Tibial artery (tissue), 4 donors: ENCODE measurements at regions not wholly inside any gene's neighbourhood (a gene's known extent, or its start where the extent isn't known, plus 50 kb on each side); places are given as distances from the start of the nearest gene placed in this dataset.

Source experiments
- DNase-seq, 2 donors: peaks; one replicate each; pipeline ENCODE4 v3.0.0-alpha.2; 2019
- H3K27ac ChIP-seq, 2 donors: fragments of 200-600 bp; sonication (generic) in 1 of 2; 1 replicate in 1 of 2; 2 replicates in 1 of 2; pipeline ENCODE4 v1.5.1; 2018 to 2019; ENCODE audit warnings: mild to moderate bottlenecking in 1 of 2
- H3K27me3 ChIP-seq, 2 donors: fragments of 200-600 bp; sonication (generic) in 1 of 2; one replicate each; pipeline versions ENCODE4 v1.5.1 to v1.6.0; 2016 to 2019
- H3K36me3 ChIP-seq, 3 donors: fragments of 200-600 bp; sonication (generic) in 2 of 3; one replicate each; pipeline ENCODE4 v1.5.1; 2016 to 2019; ENCODE audit warnings: mild to moderate bottlenecking in 2 of 3
- H3K4me1 ChIP-seq, 4 donors: fragments of 200-600 bp; sonication (generic) in 2 of 4; 1 replicate in 3 of 4; 2 replicates in 1 of 4; pipeline ENCODE4 v1.5.1; 2016 to 2019
- H3K4me3 ChIP-seq, 2 donors: fragments of 200-600 bp; sonication (generic) in 1 of 2; 1 replicate in 1 of 2; 2 replicates in 1 of 2; pipeline ENCODE4 v1.5.1; 2018 to 2019; ENCODE audit warnings: mild to moderate bottlenecking in 2 of 2
- H3K9me3 ChIP-seq, 3 donors: fragments of 200-600 bp; sonication (generic) in 1 of 3; one replicate each; pipeline ENCODE4 v1.5.1; 2016 to 2019
- intact Hi-C: fragments of 100-400 bp; cut with DNase I; formaldehyde crosslinking; loops from one replicate; pipeline ENCODE4 v1.15.0; 2023; ENCODE audit warnings: low total_unique reads
- TF ChIP-seq, protein P1 (sequence below), 2 experiments: fragments of 200-600 bp in 1 of 2; fragments of 450-650 bp in 1 of 2; IDR thresholded peaks; one replicate each; pipeline ENCODE4 v1.5.1; 2017 to 2019; ENCODE audit warnings: antibody characterized with exemption in 2 of 2, mild to moderate bottlenecking in 1 of 2, moderate library complexity in 1 of 2

DNA sequence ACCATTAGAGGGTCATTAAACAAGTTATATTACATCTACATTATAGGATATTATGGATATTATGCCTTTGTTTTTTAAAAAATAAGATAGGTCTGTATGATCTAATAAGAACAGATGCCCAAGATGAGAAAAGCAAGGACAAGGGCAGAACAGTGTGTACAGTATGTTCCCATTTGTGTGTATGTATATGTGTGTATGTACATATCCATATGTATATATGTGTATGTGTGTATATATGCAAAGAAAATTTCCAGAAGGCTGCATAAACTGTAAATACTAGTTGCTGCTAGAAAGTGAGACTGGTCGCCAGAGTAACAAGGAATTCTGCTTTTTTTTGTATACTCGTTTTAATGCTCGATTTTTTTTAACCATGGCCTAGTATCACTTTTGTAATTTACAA is 58.1 kb upstream of the GLIS3 start:
- Histone ChIP-seq H3K27me3 (no peaks in the 10 kb centered on the region), H3K27ac (no peak overlapping the region), H3K9me3 (no peaks in the 10 kb centered on the region), H3K4me3 (no peak overlapping the region), H3K36me3 (no peaks in the 10 kb centered on the region), H3K4me1 (no peaks in the 10 kb centered on the region)
- intact Hi-C loops: no loop called here
- DNase-seq: no peak
- TF ChIP-seq, protein P1, sequence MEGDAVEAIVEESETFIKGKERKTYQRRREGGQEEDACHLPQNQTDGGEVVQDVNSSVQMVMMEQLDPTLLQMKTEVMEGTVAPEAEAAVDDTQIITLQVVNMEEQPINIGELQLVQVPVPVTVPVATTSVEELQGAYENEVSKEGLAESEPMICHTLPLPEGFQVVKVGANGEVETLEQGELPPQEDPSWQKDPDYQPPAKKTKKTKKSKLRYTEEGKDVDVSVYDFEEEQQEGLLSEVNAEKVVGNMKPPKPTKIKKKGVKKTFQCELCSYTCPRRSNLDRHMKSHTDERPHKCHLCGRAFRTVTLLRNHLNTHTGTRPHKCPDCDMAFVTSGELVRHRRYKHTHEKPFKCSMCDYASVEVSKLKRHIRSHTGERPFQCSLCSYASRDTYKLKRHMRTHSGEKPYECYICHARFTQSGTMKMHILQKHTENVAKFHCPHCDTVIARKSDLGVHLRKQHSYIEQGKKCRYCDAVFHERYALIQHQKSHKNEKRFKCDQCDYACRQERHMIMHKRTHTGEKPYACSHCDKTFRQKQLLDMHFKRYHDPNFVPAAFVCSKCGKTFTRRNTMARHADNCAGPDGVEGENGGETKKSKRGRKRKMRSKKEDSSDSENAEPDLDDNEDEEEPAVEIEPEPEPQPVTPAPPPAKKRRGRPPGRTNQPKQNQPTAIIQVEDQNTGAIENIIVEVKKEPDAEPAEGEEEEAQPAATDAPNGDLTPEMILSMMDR (IDR thresholded peaks at IDR 0.05): no peak

DNA sequence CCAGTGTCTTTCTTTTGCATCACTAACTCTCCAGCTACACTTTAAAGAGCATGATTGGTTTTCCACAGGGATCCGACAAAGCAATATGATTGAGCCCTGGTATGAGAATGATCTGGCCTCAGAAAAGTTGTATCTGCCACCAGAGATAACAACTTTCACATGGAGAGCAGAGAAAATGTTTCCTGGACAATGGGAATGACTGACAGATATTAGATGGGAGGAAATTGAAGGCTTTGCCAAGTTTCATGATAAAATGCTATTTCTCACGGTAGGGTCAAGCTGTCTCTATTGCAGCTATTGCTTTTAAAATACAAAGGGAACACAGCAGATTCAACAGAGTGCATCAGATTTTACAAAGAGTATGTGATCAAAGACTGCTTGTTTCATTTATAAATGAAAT is 56.4 kb upstream of the GLIS3 start:
- Histone ChIP-seq H3K9me3 (no peaks in the 10 kb centered on the region), H3K4me1 (no peaks in the 10 kb centered on the region), H3K36me3 (no peaks in the 10 kb centered on the region), H3K4me3 (no peak overlapping the region), H3K27me3 (no peaks in the 10 kb centered on the region), H3K27ac (no peak overlapping the region)
- intact Hi-C loops: no loop called here
- no peak for DNase-seq
- TF ChIP-seq, protein P1 (IDR thresholded peaks at IDR 0.05): no peak

DNA sequence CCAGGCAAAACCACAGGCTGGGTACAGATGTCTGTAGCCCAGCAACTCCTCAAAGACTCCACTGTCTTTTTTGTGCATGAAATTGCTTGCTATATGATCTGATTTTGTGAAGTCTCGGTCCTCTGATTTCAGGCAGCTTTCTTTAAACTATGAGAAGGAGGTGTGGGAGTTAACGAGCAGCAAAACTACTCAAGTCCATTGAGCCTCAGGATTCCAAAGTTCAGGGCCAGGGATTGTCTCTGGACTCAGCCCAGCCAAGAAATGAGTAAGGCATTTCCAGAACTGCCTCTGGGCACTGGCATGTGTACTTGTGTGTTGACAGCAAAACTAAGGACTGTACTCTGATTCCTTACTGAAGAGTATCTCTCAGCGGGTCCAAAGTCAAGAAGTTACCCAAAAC is 53.4 kb upstream of the GLIS3 start:
- TF ChIP-seq, protein P1 (IDR thresholded peaks at IDR 0.05): no peak
- H3K36me3 ChIP-seq: no peaks in the 10 kb centered on the region
- H3K4me1 ChIP-seq: no peaks in the 10 kb centered on the region
- H3K27ac ChIP-seq: no peak overlapping the region
- no peaks in the 10 kb centered on the region for H3K9me3 ChIP-seq
- DNase-seq: no peak
- H3K27me3 ChIP-seq: no peaks in the 10 kb centered on the region
- H3K4me3 ChIP-seq: no peak overlapping the region
- intact Hi-C loops: no loop called here

DNA sequence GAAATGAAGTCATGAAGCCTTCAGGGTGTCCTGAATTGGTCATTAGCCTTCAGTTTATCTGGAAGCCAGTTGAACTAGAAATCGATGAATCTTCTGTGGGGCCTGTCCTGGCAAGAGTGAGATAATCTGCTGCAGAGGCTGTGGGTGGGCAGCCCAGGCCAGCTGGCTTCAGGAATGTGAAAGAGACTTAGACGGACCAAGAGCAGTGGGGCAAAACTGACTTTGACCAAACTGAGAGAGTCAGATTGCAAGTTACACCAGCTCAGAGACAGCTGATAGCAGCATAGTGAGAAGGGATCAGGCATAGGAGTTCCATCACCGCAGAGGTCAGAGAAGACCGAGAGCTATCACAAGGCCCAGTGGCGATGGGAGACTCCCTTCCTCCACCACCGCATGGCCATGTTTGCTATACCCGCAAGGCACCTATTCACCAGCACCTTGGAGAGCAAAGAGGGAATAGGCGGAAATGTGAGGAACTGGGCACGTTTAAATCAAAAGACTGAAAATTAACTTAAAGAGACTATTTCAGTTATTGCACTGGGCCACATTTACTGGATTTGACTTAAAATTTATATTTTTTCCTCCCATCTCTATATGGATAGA is 50.0 kb upstream of the GLIS3 start:
- no peak for DNase-seq
- no peaks in the 10 kb centered on the region for H3K9me3 ChIP-seq
- no peaks in the 10 kb centered on the region for H3K36me3 ChIP-seq
- no peaks in the 10 kb centered on the region for H3K27me3 ChIP-seq
- H3K4me1 ChIP-seq: no peaks in the 10 kb centered on the region
- H3K27ac ChIP-seq: no peak overlapping the region
- TF ChIP-seq, protein P1 (IDR thresholded peaks at IDR 0.05): no peak
- no peak overlapping the region for H3K4me3 ChIP-seq
- intact Hi-C loops: no loop called here
